GM12892 (cell line): ENCODE measurements at regions not wholly inside any gene's neighbourhood (a gene's known extent, or its start where the extent isn't known, plus 50 kb on each side); places are given as distances from the start of the nearest gene placed in this dataset.

Source experiments
- DNase-seq: peaks from one replicate; pipeline ENCODE4 v3.0.0; 2011; ENCODE audit not compliant: insufficient read length
- FAIRE-seq: peaks from 2 replicates; lab custom pipeline; 2011; peaks lifted over from hg19 to GRCh38; lab: Jason Lieb, UNC
- POLR2A ChIP-seq: IDR thresholded peaks from 2 replicates; pipeline ENCODE4 v1.6.1; 2011; ENCODE audit warnings: low read depth, low read length, control low read depth
- POLR2AphosphoS5 ChIP-seq: IDR thresholded peaks from 2 replicates; pipeline ENCODE4 v1.6.1; 2011; ENCODE audit warnings: low read depth, low read length, control low read depth
- TAF1 ChIP-seq: IDR thresholded peaks from 2 replicates; pipeline ENCODE4 v1.6.1; 2011; ENCODE audit warnings: low read depth, mild to moderate bottlenecking, control low read depth, low read length, borderline replicate concordance

GRCh38 chr7:1295776-1296355, 63.2 kb downstream of the UNCX start:
- FAIRE-seq (no peak), DNase-seq (no peak)
- TF ChIP-seq POLR2A: no peak
- TF ChIP-seq POLR2AphosphoS5: no peak
- TF ChIP-seq TAF1: no peak

GRCh38 chr7:1296356-1296981, 63.8 kb downstream of the UNCX start:
- FAIRE-seq: no peak
- no peak for DNase-seq
- TF ChIP-seq POLR2A (no peak), POLR2AphosphoS5 (no peak), TAF1 (no peak)

- no peak for TF ChIP-seq TAF1
- TF ChIP-seq POLR2A: no peak
- TF ChIP-seq POLR2AphosphoS5: no peak
- no peak for FAIRE-seq
- no peak for DNase-seq
Observed at GRCh38 chr7:1297017-1297960, 64.6 kb downstream of the UNCX start.

- no peak for TF ChIP-seq POLR2A
- TF ChIP-seq POLR2AphosphoS5: no peak
- TF ChIP-seq TAF1: no peak
- DNase-seq (no peak), FAIRE-seq (no peak)
Observed at GRCh38 chr7:1298051-1298930, 65.6 kb downstream of the UNCX start.

GRCh38 chr7:1298931-1299885, 66.5 kb downstream of the UNCX start:
- TF ChIP-seq TAF1 (no peak), POLR2A (no peak), POLR2AphosphoS5 (no peak)
- DNase-seq: no peak
- FAIRE-seq: no peak

GRCh38 chr7:1300206-1300605, 67.5 kb downstream of the UNCX start:
- FAIRE-seq (no peak), DNase-seq (no peak)
- TF ChIP-seq TAF1: no peak
- no peak for TF ChIP-seq POLR2AphosphoS5
- no peak for TF ChIP-seq POLR2A

GRCh38 chr7:1300636-1301035, 68.0 kb downstream of the UNCX start:
- FAIRE-seq (no peak), DNase-seq (no peak)
- TF ChIP-seq TAF1: no peak
- TF ChIP-seq POLR2AphosphoS5: no peak
- TF ChIP-seq POLR2A: no peak

- TF ChIP-seq TAF1 (no peak), POLR2AphosphoS5 (no peak), POLR2A (no peak)
- DNase-seq (no peak), FAIRE-seq (no peak)
Observed at GRCh38 chr7:1301054-1301881, 68.6 kb downstream of the UNCX start.

GRCh38 chr7:1301882-1302251, 69.2 kb downstream of the UNCX start:
- DNase-seq (no peak), FAIRE-seq (no peak)
- no peak for TF ChIP-seq TAF1
